ENCODE measurements at regions not wholly inside any gene's neighbourhood (a gene's known extent, or its start where the extent isn't known, plus 50 kb on each side); places are given as distances from the start of the nearest gene placed in this dataset.

- TF ChIP-seq CREB1 (IDR thresholded peaks at IDR 0.05): no peak
- no peak for TF ChIP-seq CREB1 (CRISPR knock-in tag; IDR thresholded peaks at IDR 0.05)
- TF ChIP-seq PREB (CRISPR knock-in tag; IDR thresholded peaks at IDR 0.05): no peak
- no peak for TF ChIP-seq ZMAT5 (CRISPR knock-in tag; IDR thresholded peaks at IDR 0.05; ENCODE audit: borderline replicate concordance, low read depth)
- no peak for TF ChIP-seq SIN3B (IDR thresholded peaks at IDR 0.05; ENCODE audit: low read length)
- no peak for TF ChIP-seq ZNF775 (CRISPR knock-in tag; IDR thresholded peaks at IDR 0.05; ENCODE audit: borderline replicate concordance)
- TF ChIP-seq CTCF (CRISPR knock-in tag; IDR thresholded peaks at IDR 0.05): no peak
- no peak for TF ChIP-seq POLR2A (IDR thresholded peaks at IDR 0.05; ENCODE audit: insufficient read depth in 1 of 2, low read depth in 2 of 2, low read length in 2 of 2)
Observed at GRCh38 chr7:41803569-41803968, 100.7 kb upstream of the INHBA start.

Measured in HepG2 (cell line).